ENCODE measurements at regions not wholly inside any gene's neighbourhood (a gene's known extent, or its start where the extent isn't known, plus 50 kb on each side); places are given as distances from the start of the nearest gene placed in this dataset.

- TF ChIP-seq GTF2I (CRISPR knock-in tag; conservative IDR thresholded peaks at IDR 0.05) (no peak), FOXK1 (CRISPR knock-in tag; IDR thresholded peaks at IDR 0.05) (no peak)
Observed at GRCh38 chr2:118779362-118779761, 68.1 kb downstream of the EN1 start (continued).

DNA sequence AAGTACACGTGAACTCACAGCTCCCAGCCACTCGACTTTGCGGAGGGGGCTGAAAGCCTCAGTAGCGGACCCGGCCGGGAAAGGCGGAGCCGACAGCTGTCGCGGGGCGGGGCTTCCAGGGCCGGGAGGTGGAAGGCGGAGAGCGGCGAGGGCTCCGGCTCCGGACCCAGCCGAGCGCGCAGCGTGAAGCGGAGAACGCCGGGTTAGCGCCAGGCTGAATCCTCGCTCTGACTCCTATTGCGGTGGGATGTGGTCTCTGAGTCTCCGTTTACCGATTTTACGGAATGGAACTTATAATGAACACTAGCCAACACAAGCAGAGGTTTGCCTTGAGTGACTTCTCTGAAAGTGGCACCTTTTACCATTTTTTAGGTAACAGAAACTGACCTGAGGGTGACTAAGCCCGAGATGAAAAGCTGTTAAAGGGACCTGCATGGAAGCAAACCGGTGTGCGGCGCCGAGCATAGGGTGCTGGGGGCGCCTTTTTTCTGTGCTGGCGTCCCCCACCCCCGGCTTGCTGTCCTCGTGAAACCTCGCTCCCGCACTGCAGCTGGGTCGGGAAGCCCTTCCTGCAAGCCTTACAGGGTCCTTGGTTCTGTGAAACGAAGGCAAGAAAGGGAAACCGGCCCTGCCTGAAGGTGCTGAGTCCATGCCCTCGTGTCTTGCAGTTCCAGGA is 72.9 kb downstream of the EN1 start:
- Mint-ChIP-seq H3K4me1 (peaks cover 11% of the 10 kb centered on the region), H3K36me3 (no peaks in the 10 kb centered on the region), H3K27ac (no peak overlapping the region), H3K4me3 (peak overlapping the region; percentile 71), H3K9me3 (no peaks in the 10 kb centered on the region; the same call in 1 of the 2 replicates), H3K27me3 (ENCODE audit: low read depth) (peaks cover 70% of the 10 kb centered on the region)
- peak; percentile 87 for DNase-seq (ENCODE audit: low spot score)
- ChIA-PET POLR2A (no interaction called here), CTCF (interaction anchor here (1.5 to 1.6 kb wide), 3 partner anchors 11 to 81 kb away, joined by 4 to 8 read pairs (median 4); no protein-coding TSS in a partner anchor)
- peak; percentile 98 for ATAC-seq
- TF ChIP-seq, protein P1, sequence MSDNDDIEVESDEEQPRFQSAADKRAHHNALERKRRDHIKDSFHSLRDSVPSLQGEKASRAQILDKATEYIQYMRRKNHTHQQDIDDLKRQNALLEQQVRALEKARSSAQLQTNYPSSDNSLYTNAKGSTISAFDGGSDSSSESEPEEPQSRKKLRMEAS (CRISPR knock-in tag; IDR thresholded peaks at IDR 0.05) = peak; percentile 50; the same call in 1 of the 2 replicates
- TF ChIP-seq, protein P2, sequence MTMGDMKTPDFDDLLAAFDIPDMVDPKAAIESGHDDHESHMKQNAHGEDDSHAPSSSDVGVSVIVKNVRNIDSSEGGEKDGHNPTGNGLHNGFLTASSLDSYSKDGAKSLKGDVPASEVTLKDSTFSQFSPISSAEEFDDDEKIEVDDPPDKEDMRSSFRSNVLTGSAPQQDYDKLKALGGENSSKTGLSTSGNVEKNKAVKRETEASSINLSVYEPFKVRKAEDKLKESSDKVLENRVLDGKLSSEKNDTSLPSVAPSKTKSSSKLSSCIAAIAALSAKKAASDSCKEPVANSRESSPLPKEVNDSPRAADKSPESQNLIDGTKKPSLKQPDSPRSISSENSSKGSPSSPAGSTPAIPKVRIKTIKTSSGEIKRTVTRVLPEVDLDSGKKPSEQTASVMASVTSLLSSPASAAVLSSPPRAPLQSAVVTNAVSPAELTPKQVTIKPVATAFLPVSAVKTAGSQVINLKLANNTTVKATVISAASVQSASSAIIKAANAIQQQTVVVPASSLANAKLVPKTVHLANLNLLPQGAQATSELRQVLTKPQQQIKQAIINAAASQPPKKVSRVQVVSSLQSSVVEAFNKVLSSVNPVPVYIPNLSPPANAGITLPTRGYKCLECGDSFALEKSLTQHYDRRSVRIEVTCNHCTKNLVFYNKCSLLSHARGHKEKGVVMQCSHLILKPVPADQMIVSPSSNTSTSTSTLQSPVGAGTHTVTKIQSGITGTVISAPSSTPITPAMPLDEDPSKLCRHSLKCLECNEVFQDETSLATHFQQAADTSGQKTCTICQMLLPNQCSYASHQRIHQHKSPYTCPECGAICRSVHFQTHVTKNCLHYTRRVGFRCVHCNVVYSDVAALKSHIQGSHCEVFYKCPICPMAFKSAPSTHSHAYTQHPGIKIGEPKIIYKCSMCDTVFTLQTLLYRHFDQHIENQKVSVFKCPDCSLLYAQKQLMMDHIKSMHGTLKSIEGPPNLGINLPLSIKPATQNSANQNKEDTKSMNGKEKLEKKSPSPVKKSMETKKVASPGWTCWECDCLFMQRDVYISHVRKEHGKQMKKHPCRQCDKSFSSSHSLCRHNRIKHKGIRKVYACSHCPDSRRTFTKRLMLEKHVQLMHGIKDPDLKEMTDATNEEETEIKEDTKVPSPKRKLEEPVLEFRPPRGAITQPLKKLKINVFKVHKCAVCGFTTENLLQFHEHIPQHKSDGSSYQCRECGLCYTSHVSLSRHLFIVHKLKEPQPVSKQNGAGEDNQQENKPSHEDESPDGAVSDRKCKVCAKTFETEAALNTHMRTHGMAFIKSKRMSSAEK (CRISPR knock-in tag; IDR thresholded peaks at IDR 0.05; ENCODE audit: borderline replicate concordance) = no peak
- TF ChIP-seq, protein P3, sequence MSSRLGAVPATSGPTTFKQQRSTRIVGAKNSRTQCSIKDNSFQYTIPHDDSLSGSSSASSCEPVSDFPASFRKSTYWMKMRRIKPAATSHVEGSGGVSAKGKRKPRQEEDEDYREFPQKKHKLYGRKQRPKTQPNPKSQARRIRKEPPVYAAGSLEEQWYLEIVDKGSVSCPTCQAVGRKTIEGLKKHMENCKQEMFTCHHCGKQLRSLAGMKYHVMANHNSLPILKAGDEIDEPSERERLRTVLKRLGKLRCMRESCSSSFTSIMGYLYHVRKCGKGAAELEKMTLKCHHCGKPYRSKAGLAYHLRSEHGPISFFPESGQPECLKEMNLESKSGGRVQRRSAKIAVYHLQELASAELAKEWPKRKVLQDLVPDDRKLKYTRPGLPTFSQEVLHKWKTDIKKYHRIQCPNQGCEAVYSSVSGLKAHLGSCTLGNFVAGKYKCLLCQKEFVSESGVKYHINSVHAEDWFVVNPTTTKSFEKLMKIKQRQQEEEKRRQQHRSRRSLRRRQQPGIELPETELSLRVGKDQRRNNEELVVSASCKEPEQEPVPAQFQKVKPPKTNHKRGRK (CRISPR knock-in tag; IDR thresholded peaks at IDR 0.05; ENCODE audit: borderline replicate concordance) = no peak
- TF ChIP-seq, protein P4, sequence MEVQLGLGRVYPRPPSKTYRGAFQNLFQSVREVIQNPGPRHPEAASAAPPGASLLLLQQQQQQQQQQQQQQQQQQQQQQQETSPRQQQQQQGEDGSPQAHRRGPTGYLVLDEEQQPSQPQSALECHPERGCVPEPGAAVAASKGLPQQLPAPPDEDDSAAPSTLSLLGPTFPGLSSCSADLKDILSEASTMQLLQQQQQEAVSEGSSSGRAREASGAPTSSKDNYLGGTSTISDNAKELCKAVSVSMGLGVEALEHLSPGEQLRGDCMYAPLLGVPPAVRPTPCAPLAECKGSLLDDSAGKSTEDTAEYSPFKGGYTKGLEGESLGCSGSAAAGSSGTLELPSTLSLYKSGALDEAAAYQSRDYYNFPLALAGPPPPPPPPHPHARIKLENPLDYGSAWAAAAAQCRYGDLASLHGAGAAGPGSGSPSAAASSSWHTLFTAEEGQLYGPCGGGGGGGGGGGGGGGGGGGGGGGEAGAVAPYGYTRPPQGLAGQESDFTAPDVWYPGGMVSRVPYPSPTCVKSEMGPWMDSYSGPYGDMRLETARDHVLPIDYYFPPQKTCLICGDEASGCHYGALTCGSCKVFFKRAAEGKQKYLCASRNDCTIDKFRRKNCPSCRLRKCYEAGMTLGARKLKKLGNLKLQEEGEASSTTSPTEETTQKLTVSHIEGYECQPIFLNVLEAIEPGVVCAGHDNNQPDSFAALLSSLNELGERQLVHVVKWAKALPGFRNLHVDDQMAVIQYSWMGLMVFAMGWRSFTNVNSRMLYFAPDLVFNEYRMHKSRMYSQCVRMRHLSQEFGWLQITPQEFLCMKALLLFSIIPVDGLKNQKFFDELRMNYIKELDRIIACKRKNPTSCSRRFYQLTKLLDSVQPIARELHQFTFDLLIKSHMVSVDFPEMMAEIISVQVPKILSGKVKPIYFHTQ (CRISPR knock-in tag; IDR thresholded peaks at IDR 0.05) = no peak
- TF ChIP-seq ZNF425 (CRISPR knock-in tag; conservative IDR thresholded peaks at IDR 0.05) = no peak
- TF ChIP-seq, protein P5, sequence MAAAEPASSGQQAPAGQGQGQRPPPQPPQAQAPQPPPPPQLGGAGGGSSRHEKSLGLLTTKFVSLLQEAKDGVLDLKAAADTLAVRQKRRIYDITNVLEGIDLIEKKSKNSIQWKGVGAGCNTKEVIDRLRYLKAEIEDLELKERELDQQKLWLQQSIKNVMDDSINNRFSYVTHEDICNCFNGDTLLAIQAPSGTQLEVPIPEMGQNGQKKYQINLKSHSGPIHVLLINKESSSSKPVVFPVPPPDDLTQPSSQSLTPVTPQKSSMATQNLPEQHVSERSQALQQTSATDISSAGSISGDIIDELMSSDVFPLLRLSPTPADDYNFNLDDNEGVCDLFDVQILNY (CRISPR knock-in tag; IDR thresholded peaks at IDR 0.05) = no peak
- TF ChIP-seq GTF2I (CRISPR knock-in tag; conservative IDR thresholded peaks at IDR 0.05) = no peak
- TF ChIP-seq ERG (CRISPR knock-in tag; IDR thresholded peaks at IDR 0.05) = no peak
- TF ChIP-seq PRDM15 (CRISPR knock-in tag; IDR thresholded peaks at IDR 0.05) = no peak
- no peak for TF ChIP-seq ZNF317 (CRISPR knock-in tag; IDR thresholded peaks at IDR 0.05; ENCODE audit: borderline replicate concordance, low read depth)
- no peak for TF ChIP-seq KAT7 (CRISPR knock-in tag; IDR thresholded peaks at IDR 0.05; ENCODE audit: borderline replicate concordance)
- no peak for TF ChIP-seq TP53 (CRISPR knock-in tag; IDR thresholded peaks at IDR 0.05)
- TF ChIP-seq ZNF138 (CRISPR knock-in tag; conservative IDR thresholded peaks at IDR 0.05) = no peak
- peak; percentile 48 for TF ChIP-seq SP1 (CRISPR knock-in tag; conservative IDR thresholded peaks at IDR 0.05)

Measured in WTC11 (cell line).